Adrenal gland (tissue), 5 donors: ENCODE measurements at regions not wholly inside any gene's neighbourhood (a gene's known extent, or its start where the extent isn't known, plus 50 kb on each side); places are given as distances from the start of the nearest gene placed in this dataset.

Experiments used
- CTCF ChIP-seq, 6 experiments: fragments of 450-650 bp in 4 of 6; fragments of 200-600 bp in 2 of 6; sonication (generic) in 1 of 6; IDR thresholded peaks; 1 replicate in 5 of 6; 2 replicates in 1 of 6; pipeline versions ENCODE4 v1.5.1 to v1.8.0; 2016 to 2021; ENCODE audit warnings: antibody characterized with exemption in 6 of 6, mild to moderate bottlenecking in 2 of 6, moderate library complexity in 1 of 6
- POLR2A ChIP-seq, 2 donors: fragments of 450-650 bp; IDR thresholded peaks; one replicate each; pipeline ENCODE4 v1.6.1; 2017; ENCODE audit warnings: antibody characterized with exemption in 2 of 2, mild to moderate bottlenecking in 2 of 2, moderate library complexity in 1 of 2
- donor health status: DM: no; HTN: no; CAD: no.

GRCh38 chr2:6793913-6794312, 71.8 kb downstream of the CMPK2 start:
- TF ChIP-seq CTCF (IDR thresholded peaks at IDR 0.05) (no peak), POLR2A (IDR thresholded peaks at IDR 0.05) (no peak)
